ENCODE measurements at regions not wholly inside any gene's neighbourhood (a gene's known extent, or its start where the extent isn't known, plus 50 kb on each side); places are given as distances from the start of the nearest gene placed in this dataset.
A peak's percentile ranks its signal among the peaks of the same experiment; 100 is the strongest.

DNA sequence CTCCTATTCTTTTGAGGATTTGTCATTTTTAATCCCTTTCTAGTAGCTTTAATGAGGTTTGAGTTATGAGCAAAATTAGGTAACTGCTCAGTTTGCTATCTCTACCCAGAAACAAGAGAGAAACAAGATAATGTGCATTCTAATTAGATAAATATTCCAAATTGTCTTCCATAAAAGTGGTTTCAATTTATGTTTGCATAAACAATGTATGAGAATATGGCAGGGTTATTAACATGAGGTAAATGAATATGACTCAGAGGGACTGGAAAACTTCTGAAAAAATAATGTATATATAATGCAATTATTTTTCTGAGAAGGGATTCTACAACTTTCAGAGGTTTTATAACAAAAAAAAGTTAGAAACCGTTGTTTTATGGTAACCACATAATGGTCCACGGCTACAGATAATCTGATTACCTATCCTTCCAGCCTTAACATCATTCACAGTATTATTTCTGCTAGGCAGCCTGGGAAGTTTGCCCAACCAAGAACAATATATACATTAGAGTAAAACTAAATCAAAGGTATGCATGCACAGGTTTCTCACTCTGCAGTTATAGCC is 101.2 kb downstream of the CRPPA start:
- DNase-seq: no peak

- no peak for DNase-seq
Measured at GRCh38 chr7:16318989-16319915, 102.1 kb downstream of the CRPPA start.

DNA sequence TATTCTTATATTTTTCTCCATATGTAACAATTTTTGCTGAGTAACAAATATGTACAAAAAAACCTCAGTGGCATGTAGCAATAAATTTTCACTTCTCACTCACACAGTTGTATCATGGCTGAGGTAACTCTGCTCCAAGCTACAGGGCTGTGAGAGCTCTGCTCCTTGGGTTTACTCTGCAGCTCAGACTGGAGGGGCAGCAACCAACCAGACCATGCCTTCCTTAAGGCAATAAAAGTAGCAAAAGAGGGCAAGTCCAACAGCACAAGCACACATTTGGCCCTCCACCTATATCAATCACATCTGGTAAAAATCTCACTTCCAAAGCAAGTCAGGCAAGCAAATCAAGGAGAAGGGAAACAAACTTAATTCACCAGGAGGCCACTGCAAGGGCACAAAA is 102.9 kb downstream of the CRPPA start:
- no peak for DNase-seq

GRCh38 chr7:16317406-16317805 is 103.9 kb downstream of the CRPPA start:
- DNase-seq: no peak

DNA sequence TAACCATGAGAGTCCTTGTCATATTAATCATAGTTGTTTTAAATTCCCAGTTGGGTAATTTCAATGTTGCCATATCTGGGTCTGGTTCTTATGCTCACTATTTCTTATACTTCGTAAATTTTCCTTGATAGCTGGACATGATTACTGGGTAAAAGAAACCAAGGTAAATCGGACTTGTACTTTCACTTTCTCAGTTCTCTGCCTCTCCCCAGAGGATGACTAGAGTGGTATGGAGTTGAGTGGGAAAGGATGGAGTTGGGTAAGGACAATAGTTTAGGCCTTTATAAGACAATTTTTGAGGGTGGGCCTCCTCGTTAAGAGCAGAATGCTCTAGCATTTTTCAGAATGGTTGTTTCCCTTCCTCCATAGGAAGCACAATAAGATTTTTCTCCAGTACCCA is 106.1 kb downstream of the CRPPA start:
- DNase-seq: no peak

DNA sequence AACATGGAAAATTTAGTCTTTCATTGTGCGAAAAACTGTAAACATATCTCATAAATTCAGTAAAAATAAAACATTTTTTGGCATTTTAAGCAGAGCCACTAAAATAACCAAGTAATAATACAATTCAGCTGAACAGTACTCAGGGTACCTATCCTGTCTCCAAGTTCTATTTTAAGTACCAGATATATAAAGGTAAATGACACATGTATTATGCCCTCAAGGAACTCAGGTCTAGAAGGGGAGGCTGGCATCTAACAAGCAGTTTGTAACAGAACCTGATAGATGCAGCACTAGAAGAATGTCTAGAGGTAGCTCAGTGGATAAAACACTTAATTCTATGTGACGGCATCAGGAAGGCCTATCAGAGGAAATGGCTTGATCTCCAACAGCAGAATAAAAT is 112.2 kb downstream of the CRPPA start:
- no peak for DNase-seq

GRCh38 chr7:16301291-16301690 is 120.0 kb downstream of the CRPPA start:
- DNase-seq: no peak

DNA sequence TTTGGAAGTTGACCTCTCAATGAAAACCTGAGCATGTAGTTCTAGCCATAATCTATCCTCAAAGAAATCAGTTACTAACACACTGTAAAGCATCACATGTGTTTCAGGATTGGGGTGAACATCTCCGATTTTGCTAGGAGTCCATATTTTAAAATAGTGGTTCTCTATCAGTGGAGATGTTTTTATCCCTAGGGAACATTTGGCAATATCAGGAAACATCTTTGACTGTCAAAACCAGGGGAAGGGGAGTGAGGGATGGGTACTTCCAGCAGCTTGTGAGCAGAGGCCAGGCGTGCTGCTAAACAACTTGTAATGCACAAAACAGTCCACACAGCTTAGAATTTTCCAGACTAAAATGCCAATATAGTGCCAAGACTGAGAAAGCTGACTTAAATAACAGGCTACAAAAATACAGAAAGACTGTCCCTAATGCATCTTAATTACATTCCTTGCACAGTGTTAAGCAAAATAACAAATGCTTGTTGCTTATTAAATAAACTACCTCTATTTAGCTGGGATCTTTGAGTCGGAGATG is 120.9 kb downstream of the CRPPA start:
- DNase-seq: peak; percentile 6 to 8

GRCh38 chr7:16299853-16300252 is 121.5 kb downstream of the CRPPA start:
- DNase-seq: peak; percentile 12 to 21

GRCh38 chr7:16298221-16298620 is 123.1 kb downstream of the CRPPA start:
- DNase-seq: no peak

DNA sequence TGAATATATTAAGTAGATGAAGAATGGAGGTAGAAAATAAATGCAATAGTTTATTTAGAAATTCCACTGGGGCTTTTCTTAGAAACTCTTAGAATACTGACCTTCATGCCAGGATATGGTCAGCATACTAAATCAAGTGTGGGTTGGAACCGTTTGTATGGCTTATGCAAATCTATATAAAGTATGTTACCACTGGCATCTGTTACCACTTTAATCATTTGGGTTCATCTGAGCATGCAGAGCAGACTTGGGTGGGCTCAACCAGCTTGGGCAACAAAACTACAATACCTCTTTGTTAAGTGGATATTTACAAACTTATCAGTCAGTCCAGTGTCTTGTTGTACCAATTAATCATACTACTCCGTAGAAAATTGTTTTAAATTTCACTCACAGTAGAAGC is 125.8 kb downstream of the CRPPA start:
- no peak for DNase-seq

DNA sequence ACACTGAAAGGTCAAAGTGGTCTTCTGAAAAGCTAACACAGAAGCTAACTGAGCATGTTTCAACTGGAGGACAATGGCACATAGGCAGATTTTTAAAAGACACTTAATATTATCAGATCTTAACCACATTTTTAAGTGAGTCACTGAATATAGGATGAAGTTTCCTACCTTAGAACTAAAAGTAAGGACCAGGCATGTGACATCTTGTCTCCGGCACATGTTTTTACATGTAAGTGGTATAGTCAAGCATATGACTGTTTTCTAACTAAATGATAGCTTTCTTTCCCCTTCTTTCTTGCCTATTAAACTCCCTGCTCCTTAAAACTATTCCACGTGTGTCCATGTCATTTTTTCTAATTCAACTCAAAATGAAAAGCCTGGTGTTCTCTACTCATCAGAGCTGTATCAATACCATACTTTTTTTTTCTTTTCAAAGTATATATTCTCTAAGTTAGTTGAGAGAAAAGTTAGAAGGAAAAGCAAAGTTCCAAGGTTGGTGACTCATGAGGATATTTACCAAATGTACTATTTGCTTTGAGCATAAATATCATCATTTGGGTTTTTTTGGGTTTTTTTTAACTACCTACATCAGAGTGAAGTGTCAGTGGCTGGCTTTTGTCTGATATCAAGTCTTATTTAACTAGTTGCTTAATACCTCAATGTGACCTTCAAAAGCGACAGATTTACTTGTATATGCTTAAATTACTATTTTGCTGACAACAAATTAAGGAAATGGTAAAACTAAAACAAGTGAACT is 127.5 kb downstream of the CRPPA start:
- no peak for DNase-seq

- DNase-seq: no peak
Measured at GRCh38 chr7:16284581-16284980, 136.8 kb downstream of the CRPPA start.

DNA sequence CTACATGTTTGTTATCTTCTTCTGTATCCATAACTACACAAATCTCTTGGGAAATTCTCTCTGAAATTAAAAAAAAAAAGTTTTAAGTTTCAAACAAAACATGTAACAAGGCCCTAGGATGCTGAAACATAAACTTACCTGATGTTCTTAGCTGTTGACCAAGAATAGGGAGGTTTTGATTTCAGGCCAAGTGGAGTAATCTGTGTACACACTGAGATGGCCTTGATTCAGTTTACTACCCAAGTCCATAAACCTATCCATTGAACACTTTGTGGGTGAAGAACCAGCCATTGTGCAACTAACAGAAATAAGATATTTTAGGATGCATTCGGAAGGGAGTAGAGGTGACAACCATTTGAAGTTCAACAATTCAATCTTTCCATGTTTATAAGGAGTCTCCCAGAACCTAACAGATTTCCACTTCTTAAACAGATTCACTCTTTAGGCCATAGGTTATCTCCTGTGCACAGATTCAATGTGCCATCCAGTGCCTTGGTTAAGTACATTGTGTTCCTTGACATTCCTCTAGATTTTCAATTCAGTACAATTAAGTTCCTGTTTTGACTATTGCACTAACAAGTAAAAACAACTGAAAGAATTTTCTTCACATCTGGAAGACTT is 143.1 kb downstream of the CRPPA start:
- DNase-seq: no peak

- DNase-seq: no peak
Measured at GRCh38 chr7:16271990-16272665, 149.2 kb downstream of the CRPPA start.

GRCh38 chr7:16271355-16271915 is 149.9 kb downstream of the CRPPA start:
- no peak for DNase-seq

- DNase-seq: no peak
Measured at GRCh38 chr7:16270844-16271243, 150.5 kb downstream of the CRPPA start.

DNA sequence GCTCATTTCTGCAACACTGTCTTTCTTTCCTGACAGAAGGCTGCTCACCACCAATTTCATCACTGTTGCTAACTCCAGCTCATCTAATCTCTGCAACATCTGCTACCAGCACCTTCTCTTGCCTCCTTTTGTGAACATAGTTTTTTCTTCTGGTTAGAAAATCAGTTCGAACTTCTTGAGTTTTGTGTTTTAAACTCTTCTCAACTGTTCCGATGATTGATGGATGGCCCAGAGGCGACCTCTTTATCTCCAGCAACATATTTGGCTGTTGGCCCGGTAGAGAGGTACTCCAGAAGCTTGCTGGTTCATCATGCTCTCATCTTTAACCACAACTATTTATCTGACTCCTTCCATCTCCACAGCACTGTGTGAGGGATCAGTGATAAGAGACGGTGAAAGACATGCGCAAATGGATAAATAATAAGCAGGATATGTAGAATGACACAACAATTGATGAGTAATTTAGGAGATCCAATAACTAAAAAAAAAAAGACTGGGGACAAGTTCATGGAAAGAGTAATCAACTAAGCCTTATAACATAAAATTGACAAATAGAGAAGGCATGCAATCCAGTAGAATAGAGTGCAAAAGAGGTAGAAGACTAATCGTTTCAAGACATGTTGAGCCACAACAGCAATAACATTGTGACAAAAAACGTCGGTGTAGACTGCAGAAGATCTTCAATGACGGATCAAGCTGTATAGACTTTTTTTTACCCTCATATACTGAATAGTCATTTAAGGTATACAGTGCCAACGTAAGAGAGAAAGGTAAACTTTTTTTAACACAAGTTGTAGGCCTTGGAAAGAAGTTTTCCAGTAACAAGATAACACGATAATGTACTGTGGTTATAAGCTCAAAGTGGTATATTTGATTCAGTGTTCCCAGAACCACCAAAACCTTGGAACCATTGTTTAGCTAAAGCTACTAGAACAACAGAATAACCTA is 152.2 kb downstream of the CRPPA start:
- no peak for DNase-seq

GRCh38 chr7:16267953-16268820 is 153.2 kb downstream of the CRPPA start:
- no peak for DNase-seq

Measured in right lung (tissue), 2 donors.